ENCODE measurements at regions not wholly inside any gene's neighbourhood (a gene's known extent, or its start where the extent isn't known, plus 50 kb on each side); places are given as distances from the start of the nearest gene placed in this dataset.

DNA sequence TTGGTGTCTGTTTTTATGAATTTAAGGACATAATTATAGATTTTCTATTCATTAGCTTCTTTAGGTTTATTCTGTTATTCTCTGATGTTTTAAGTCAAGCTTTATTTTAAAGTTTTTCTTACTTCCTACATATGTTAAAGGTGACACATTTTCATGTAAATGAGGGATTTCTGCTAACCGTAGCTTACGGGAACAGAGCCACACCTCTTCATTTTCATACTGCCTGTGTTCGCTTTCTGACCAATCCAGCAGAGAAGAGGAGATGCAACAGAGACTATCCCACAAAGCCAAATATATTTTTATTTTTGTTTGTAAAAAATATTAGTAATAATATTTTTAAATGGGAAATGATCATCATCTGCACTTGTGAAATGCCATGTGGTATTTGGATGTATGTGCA lies 774.1 kb downstream of the BRD1 start:
- DNase-seq (ENCODE audit: low spot score): no peak
- no peaks in the 10 kb centered on the region for H3K27me3 ChIP-seq
- H3K9me3 ChIP-seq: no peaks in the 10 kb centered on the region
- H3K27ac ChIP-seq: no peak overlapping the region
- no peaks in the 10 kb centered on the region for H3K4me1 ChIP-seq
- TF ChIP-seq, protein P1, sequence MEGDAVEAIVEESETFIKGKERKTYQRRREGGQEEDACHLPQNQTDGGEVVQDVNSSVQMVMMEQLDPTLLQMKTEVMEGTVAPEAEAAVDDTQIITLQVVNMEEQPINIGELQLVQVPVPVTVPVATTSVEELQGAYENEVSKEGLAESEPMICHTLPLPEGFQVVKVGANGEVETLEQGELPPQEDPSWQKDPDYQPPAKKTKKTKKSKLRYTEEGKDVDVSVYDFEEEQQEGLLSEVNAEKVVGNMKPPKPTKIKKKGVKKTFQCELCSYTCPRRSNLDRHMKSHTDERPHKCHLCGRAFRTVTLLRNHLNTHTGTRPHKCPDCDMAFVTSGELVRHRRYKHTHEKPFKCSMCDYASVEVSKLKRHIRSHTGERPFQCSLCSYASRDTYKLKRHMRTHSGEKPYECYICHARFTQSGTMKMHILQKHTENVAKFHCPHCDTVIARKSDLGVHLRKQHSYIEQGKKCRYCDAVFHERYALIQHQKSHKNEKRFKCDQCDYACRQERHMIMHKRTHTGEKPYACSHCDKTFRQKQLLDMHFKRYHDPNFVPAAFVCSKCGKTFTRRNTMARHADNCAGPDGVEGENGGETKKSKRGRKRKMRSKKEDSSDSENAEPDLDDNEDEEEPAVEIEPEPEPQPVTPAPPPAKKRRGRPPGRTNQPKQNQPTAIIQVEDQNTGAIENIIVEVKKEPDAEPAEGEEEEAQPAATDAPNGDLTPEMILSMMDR (IDR thresholded peaks at IDR 0.05): no peak
- H3K4me3 ChIP-seq: no peak overlapping the region
- H3K36me3 ChIP-seq: no peaks in the 10 kb centered on the region

DNA sequence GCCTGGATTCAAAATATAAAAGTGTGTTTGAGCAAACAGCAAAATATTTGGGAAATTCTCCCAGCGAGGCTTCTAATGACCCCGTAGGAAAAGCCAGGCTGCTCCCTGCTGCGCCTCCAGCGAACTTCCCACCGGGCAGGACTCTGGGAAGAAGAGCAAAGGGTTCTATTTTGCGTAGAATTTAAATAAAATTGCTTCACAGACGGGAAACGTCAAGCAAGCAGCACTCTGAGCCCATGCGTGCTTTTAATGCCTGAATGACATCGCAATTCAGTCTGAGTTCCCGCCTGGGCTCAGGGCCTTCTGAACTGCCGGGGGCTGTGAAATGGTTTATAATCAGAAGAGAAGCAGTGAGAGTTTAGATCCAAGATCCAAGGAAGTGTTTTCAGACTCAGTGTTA lies 775.1 kb downstream of the BRD1 start:
- Histone ChIP-seq H3K36me3 (no peaks in the 10 kb centered on the region), H3K27ac (no peak overlapping the region), H3K9me3 (no peaks in the 10 kb centered on the region), H3K4me1 (no peaks in the 10 kb centered on the region), H3K27me3 (no peaks in the 10 kb centered on the region), H3K4me3 (peak overlapping the region; percentile 31 to 32)
- DNase-seq (ENCODE audit: low spot score): no peak
- TF ChIP-seq, protein P1 (IDR thresholded peaks at IDR 0.05): no peak

DNA sequence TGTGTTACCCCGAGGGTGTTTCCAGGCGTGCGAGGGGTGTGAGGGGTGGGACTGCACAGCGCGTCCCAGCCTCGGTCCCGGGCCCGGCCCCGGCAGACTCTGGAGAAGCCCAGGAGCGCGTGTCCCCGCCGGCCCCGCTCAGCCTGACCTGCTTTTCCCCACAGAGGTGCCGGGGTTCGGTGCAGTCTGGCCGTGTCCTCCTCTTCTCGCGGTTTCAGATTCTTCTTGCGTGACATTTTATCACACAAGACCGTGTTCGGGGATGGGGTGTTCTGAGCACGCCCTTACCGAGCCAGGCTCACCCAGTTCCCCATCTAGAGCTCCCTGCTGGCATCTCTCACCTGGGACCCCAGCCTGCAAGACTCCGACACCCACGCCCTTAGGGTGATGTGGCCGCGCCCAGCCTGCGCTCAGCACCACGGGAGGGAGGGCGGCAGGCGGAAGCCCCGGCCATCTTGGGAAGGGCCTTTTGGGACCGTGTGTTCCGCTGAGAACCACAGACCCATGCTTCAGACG lies 775.6 kb downstream of the BRD1 start:
- Histone ChIP-seq H3K27me3 (no peaks in the 10 kb centered on the region), H3K4me3 (peak overlapping the region; percentile 31 to 32), H3K27ac (no peak overlapping the region), H3K9me3 (no peaks in the 10 kb centered on the region), H3K36me3 (no peaks in the 10 kb centered on the region), H3K4me1 (no peaks in the 10 kb centered on the region)
- TF ChIP-seq, protein P1 (IDR thresholded peaks at IDR 0.05): no peak
- DNase-seq (ENCODE audit: low spot score): no peak

DNA sequence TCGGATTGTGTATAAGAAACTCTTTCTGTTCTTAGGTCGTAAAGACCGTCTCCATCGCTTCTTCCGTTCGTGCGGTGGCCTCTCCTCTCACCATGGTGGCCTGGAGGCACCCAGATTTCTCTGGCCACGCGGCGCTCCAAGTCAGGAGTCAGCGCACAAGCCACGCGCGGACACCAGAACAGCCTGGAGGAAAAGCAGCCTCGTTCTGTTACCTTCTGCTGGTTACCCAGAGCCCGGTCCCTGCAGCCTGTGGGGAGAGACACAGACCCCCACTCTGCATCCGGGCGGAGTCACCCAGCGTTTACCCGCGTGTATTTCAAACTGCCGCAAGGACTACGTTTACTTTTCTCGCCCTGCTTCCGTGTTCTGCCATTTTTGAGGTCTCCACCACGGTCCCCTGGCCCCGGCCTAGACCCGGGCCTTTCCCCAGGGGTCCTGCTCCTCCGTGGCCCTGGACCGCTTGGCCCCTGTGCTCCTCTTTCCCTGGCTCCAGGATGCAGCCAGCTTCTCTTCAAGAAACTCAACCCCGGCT lies 776.1 kb downstream of the BRD1 start:
- TF ChIP-seq, protein P1 (IDR thresholded peaks at IDR 0.05): no peak
- Histone ChIP-seq H3K9me3 (no peaks in the 10 kb centered on the region), H3K4me1 (no peaks in the 10 kb centered on the region), H3K36me3 (no peaks in the 10 kb centered on the region), H3K27me3 (no peaks in the 10 kb centered on the region), H3K4me3 (peak overlapping the region in 1 of 2 donors; percentile 31), H3K27ac (no peak overlapping the region)
- no peak for DNase-seq (ENCODE audit: low spot score)

DNA sequence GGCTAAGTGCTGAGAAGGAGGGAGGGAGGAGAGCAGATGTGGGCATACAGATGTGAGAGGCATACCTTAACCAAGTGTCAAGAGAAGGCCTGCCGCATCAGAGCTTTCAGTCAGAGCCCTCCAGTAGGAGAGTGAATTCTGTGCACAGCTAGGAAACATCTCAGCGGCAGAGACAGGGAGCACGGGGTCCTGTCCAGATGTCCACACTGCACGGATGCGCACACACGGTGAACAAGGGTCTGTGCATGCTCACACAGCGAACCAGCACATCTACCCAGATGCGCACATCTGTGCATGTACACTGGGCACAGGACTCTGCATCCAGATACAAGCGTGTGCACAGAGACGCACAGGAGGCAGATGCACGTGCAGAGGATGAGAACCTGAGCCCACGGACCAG lies 778.0 kb downstream of the BRD1 start:
- no peak overlapping the region for H3K27ac ChIP-seq

More for the DNA sequence above, 778.0 kb downstream of the BRD1 start:
- Histone ChIP-seq H3K9me3 (no peaks in the 10 kb centered on the region), H3K4me1 (no peaks in the 10 kb centered on the region), H3K4me3 (no peak overlapping the region), H3K27me3 (no peaks in the 10 kb centered on the region), H3K36me3 (no peaks in the 10 kb centered on the region)
- DNase-seq (ENCODE audit: low spot score): no peak
- TF ChIP-seq, protein P1 (IDR thresholded peaks at IDR 0.05): no peak

Measured in right atrium auricular region (tissue), 2 donors.